Right atrium auricular region (tissue), 2 donors: ENCODE measurements at regions not wholly inside any gene's neighbourhood (a gene's known extent, or its start where the extent isn't known, plus 50 kb on each side); places are given as distances from the start of the nearest gene placed in this dataset.

Experiments
- DNase-seq: peaks from one replicate; pipeline ENCODE4 v3.0.0-alpha.2; 2019; ENCODE audit warnings: low spot score
- H3K27ac ChIP-seq, 2 donors: fragments of 200-600 bp; sonication (generic); 1 replicate in 1 of 2; 2 replicates in 1 of 2; pipeline ENCODE4 v1.5.1; 2016 to 2019
- H3K27me3 ChIP-seq, 2 donors: fragments of 200-600 bp; sonication (generic); one replicate each; pipeline versions ENCODE4 v1.5.1 to v1.6.0; 2017 to 2019
- H3K36me3 ChIP-seq: fragments of 200-600 bp; sonication (generic); one replicate; pipeline ENCODE4 v1.5.1; 2016
- H3K4me1 ChIP-seq, 2 donors: fragments of 200-600 bp; sonication (generic); one replicate each; pipeline versions ENCODE4 v1.5.1 to v1.6.0; 2017 to 2019
- H3K4me3 ChIP-seq, 2 donors: fragments of 200-600 bp; sonication (generic); 1 replicate in 1 of 2; 2 replicates in 1 of 2; pipeline ENCODE4 v1.5.1; 2017 to 2019; ENCODE audit warnings: mild to moderate bottlenecking in 1 of 2, moderate library complexity in 1 of 2
- H3K9me3 ChIP-seq, 2 donors: fragments of 200-600 bp; sonication (generic); one replicate each; pipeline ENCODE4 v1.5.1; 2019
- TF ChIP-seq, protein P1 (sequence below), 2 donors: fragments of 200-600 bp; sonication (generic); IDR thresholded peaks; one replicate each; pipeline ENCODE4 v1.5.1; 2019; ENCODE audit warnings: antibody characterized with exemption in 2 of 2

DNA sequence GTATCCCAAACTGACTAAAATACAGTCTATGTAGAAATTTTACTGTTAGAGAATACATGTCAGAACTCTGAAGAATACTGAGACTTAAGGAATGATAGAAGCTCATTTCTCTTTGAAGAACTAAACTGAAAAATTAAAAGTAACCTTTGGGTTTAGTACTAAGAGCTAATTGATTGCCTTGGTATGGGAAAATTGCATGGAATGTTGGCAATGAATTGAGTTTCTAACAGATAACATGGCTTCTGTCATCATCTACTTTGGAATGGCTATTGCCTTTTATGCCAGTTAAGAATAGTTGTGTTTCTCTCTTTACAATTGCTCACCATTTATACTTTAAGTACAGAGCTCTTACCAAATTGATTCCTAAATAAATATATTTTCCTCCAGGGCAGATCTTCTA is 308.8 kb upstream of the SYT1 start:
- H3K27ac ChIP-seq, result no peak overlapping the region
- no peaks in the 10 kb centered on the region for H3K4me1 ChIP-seq
- TF ChIP-seq, protein P1, sequence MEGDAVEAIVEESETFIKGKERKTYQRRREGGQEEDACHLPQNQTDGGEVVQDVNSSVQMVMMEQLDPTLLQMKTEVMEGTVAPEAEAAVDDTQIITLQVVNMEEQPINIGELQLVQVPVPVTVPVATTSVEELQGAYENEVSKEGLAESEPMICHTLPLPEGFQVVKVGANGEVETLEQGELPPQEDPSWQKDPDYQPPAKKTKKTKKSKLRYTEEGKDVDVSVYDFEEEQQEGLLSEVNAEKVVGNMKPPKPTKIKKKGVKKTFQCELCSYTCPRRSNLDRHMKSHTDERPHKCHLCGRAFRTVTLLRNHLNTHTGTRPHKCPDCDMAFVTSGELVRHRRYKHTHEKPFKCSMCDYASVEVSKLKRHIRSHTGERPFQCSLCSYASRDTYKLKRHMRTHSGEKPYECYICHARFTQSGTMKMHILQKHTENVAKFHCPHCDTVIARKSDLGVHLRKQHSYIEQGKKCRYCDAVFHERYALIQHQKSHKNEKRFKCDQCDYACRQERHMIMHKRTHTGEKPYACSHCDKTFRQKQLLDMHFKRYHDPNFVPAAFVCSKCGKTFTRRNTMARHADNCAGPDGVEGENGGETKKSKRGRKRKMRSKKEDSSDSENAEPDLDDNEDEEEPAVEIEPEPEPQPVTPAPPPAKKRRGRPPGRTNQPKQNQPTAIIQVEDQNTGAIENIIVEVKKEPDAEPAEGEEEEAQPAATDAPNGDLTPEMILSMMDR (IDR thresholded peaks at IDR 0.05), result no peak
- no peak overlapping the region for H3K4me3 ChIP-seq
- no peak for DNase-seq
- H3K27me3 ChIP-seq, result no peaks in the 10 kb centered on the region
- no peaks in the 10 kb centered on the region for H3K36me3 ChIP-seq
- H3K9me3 ChIP-seq, result no peaks in the 10 kb centered on the region

DNA sequence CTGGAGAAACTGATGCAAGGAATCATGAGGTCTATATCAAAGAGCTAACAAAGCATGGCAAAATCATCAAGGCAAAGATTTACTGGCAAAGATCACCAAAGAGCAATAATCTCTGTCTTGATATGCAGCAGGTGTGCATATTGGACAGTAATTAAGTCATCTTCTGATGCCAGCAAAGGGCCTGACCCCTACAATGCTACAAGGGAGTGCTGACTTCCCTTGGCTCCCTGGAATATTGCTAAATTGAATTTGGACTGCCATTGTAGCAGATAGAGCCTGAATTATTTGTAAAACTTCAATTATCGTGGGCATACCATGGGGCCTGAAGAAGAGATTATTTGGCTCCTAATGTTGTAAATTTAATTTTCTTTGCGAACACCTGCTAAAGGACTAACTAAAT is 307.9 kb upstream of the SYT1 start:
- Histone ChIP-seq H3K27me3 (no peaks in the 10 kb centered on the region), H3K4me1 (no peaks in the 10 kb centered on the region), H3K27ac (no peak overlapping the region), H3K36me3 (no peaks in the 10 kb centered on the region), H3K4me3 (no peak overlapping the region), H3K9me3 (no peaks in the 10 kb centered on the region)
- no peak for DNase-seq
- TF ChIP-seq, protein P1 (IDR thresholded peaks at IDR 0.05), result no peak

DNA sequence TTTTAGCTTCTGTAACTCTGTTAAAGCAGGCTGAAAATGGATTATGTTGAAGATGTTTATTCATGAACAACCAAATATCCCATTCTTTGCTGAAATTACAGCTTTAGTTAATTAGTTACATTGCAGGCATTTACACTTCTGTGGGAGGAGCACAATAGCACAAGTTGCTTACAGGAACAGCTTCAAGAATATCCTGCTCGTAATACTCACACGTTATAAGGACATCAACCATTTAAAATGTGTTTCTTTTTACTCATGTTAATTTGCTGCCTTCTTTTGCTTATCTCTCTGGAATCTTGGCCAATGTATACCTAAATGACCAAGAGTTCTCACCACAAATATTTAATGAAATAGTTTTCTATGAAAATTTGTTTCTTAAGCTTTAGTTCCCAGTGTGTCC is 305.2 kb upstream of the SYT1 start:
- DNase-seq, result no peak
- TF ChIP-seq, protein P1 (IDR thresholded peaks at IDR 0.05), result no peak
- no peaks in the 10 kb centered on the region for H3K4me1 ChIP-seq
- H3K27me3 ChIP-seq, result no peaks in the 10 kb centered on the region
- no peaks in the 10 kb centered on the region for H3K9me3 ChIP-seq
- no peak overlapping the region for H3K27ac ChIP-seq
- H3K4me3 ChIP-seq, result no peak overlapping the region
- no peaks in the 10 kb centered on the region for H3K36me3 ChIP-seq

DNA sequence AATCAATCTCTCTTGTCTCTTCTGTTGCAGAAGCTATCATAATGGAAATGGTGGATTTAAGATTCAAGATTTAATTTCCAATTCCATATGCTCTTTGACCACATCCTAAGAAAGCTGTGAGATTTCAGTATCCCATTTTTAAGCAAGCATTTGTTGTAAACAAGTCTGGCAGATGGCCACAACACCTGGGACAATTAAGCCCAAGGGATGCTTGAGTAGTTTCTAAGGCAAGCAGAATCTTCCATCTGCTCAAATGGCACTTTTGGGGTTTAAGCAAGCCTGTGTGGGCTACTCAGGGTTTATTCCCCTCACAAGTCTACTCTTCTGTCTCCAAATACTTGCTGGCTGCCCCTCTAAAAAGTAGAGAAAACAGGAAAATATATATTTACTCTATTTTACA is 304.7 kb upstream of the SYT1 start:
- Histone ChIP-seq H3K9me3 (no peaks in the 10 kb centered on the region), H3K27me3 (no peaks in the 10 kb centered on the region), H3K4me1 (no peaks in the 10 kb centered on the region), H3K36me3 (no peaks in the 10 kb centered on the region), H3K27ac (no peak overlapping the region), H3K4me3 (no peak overlapping the region)
- DNase-seq, result no peak
- TF ChIP-seq, protein P1 (IDR thresholded peaks at IDR 0.05), result no peak

DNA sequence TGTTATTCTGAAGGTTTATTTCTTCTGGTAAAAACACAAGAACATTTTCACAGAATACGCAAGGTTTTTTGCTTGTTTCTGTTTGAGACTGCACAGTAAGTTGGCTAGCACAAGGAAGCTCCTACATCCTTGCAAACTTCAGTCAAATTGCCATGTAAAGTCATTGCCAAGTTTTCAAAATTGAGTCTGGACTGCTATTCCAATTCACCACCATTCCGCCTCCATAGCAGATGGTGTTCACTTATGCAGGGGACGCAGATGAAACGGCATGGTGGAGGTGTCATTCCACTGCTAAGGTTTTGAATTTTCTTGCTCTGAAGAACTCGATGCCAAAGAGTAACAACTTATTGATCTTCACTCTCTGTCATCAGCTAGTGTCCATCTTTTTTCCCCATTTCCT is 303.9 kb upstream of the SYT1 start:
- DNase-seq, result no peak
- TF ChIP-seq, protein P1 (IDR thresholded peaks at IDR 0.05), result no peak
- Histone ChIP-seq H3K36me3 (no peaks in the 10 kb centered on the region), H3K27me3 (no peaks in the 10 kb centered on the region), H3K4me3 (no peak overlapping the region), H3K4me1 (no peaks in the 10 kb centered on the region), H3K27ac (no peak overlapping the region), H3K9me3 (no peaks in the 10 kb centered on the region)

DNA sequence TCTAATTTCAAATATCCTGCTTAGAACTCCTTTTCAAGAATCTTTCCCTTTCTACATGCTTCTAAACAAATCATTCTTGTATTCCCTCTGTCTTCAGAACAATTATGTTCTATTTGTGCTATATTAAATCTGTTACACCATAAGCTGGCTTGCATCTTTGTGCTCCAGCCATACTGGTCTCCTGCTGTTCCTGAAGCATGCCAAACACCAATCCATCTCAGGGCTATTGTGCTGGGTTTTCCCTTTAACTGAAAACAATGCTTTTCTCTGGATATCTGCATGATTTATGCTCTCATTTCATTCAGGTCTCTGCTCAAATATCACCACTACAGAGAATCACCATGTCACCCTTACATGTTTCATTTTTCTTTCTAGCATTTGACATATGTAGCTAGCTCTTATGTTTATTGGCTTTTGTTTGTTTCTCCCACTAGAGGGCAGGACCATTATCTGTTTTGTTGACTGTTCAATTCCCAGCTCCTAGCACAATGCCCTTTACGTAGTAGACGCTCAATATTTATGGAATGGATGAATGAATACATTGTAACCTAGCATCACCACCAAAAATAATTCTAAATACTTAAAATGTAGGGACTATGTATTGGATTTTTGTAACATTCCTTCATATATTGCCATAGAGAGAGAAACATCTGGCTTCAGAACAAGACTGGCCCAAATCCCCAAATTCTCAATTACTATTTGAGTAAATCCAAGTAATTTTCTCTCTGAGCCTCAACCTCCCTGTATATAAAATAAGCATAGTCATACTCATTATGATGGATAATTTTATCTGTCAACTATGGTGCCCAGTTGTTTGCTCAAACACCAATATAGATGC is 302.0 kb upstream of the SYT1 start:
- Histone ChIP-seq H3K27ac (no peak overlapping the region), H3K4me3 (no peak overlapping the region), H3K9me3 (no peaks in the 10 kb centered on the region), H3K36me3 (no peaks in the 10 kb centered on the region), H3K4me1 (no peaks in the 10 kb centered on the region), H3K27me3 (no peaks in the 10 kb centered on the region)
- DNase-seq, result no peak
- TF ChIP-seq, protein P1 (IDR thresholded peaks at IDR 0.05), result no peak
